Loucy (cell line): ENCODE measurements at regions not wholly inside any gene's neighbourhood (a gene's known extent, or its start where the extent isn't known, plus 50 kb on each side); places are given as distances from the start of the nearest gene placed in this dataset.

Experiments
- CTCF ChIP-seq: fragments of 200-600 bp; sonication (generic); conservative IDR thresholded peaks from 2 replicates; pipeline ENCODE4 v1.5.1; 2014; ENCODE audit warnings: mild to moderate bottlenecking, antibody characterized with exemption, low read length
- EZH2phosphoT487 ChIP-seq: fragments of 200-600 bp; IDR thresholded peaks from 2 replicates; pipeline ENCODE4 v1.6.1; 2018; ENCODE audit warnings: antibody characterized with exemption, mild to moderate bottlenecking, moderate library complexity, borderline replicate concordance

GRCh38 chr11:110779108-110779507, 66.9 kb upstream of the ARHGAP20 start:
- TF ChIP-seq CTCF (no peak), EZH2phosphoT487 (no peak)
